ENCODE measurements at regions not wholly inside any gene's neighbourhood (a gene's known extent, or its start where the extent isn't known, plus 50 kb on each side); places are given as distances from the start of the nearest gene placed in this dataset.

DNA sequence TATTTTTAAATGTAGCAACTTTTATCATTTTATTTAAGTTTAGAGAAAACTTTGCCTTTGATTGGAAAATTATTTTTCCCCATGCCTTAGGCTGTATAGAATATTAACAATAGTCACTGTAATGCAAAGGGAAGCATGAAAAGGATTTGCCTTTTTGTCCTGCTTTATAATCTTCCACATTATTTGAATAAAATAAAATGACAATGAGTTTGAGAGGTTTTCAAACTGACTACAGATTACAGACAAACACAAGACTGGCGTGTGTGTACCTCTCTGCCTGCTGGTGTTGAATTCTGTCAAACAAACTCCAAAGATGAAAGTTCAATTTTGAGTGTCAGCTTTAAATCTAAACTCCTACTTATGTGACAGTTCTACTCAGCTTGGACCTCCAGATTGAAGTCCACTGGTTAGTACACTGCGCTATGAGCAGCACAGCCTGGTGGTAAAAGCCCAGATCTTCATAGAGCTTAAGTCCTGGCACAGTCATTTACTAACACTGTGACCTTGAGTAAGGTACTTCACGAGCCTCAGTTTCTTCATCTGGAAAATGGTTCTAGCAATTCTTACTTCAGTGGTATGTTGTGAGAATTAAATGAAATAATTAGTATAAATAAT lies 98.3 kb upstream of the CPNE8 start:
- no peak for DNase-seq (ENCODE audit: extremely low read depth in 1 of 11, low read depth in 9 of 11, low spot score in 4 of 11)

DNA sequence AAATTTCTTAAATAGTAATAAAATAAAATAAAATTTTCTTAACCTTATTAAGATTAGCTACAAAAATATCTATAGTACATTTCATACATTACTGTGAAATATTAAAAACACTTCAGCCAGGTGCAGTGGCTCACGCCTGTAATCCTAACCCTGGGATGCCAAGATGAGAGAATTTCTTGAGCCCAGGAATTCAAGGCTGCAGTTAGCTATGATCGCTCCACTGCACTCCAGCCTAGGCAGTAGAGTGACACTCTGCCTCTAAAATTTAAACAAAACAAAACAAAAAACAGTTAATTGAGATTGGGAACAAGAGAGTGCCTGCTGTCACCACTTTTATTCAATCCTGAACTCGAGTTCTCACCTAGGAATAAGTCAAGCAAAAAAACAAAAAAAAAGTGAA lies 95.0 kb upstream of the CPNE8 start:
- DNase-seq (ENCODE audit: extremely low read depth in 1 of 11, low read depth in 9 of 11, low spot score in 4 of 11): no peak

DNA sequence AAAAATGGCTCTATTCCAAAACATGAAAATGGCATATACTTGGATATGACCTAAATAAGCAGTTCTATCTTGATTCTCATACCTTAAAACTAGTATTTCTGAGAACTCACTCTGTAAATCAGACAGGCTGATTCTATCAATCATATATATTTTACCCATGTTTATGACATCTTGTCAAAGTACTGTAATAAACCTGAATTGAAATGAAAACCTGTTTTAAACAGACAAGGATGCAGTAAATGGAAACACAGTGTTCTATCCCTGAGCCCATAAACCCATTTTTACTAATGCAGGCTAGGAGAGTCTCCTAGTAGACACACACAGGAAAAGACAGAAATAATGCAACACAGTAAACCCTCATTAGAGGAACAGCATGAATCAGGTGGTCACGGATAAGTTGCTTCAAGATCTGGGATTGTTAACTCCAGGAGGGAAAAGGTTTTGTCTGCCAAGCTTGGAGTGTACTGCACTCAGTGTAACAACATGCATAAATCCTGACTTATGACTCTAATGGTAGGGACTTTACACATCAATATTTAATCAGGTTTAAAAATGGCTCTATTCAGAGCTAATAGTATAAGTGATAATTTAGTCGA lies 93.6 kb upstream of the CPNE8 start:
- no peak for DNase-seq (ENCODE audit: extremely low read depth in 1 of 11, low read depth in 9 of 11, low spot score in 4 of 11)

DNA sequence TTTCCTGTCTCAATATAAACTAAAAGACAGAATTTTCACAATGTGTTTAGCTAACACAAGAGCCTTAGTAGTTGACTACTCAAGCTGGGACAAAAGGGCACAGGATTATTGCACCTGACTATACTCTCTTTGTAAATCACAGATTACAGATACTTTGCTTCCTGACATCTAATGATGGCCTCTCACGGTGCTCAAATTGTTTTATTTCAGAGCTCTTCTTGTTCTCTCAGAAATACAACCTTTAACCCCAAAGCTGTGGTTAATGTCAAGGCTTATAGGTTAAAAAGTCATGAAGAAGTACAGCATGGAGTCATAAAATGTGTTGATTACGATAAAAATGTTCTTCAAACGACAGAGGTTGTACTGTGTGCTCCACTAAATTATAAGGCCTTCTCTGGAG lies 89.9 kb upstream of the CPNE8 start:
- no peak for DNase-seq (ENCODE audit: extremely low read depth in 1 of 11, low read depth in 9 of 11, low spot score in 4 of 11)

DNA sequence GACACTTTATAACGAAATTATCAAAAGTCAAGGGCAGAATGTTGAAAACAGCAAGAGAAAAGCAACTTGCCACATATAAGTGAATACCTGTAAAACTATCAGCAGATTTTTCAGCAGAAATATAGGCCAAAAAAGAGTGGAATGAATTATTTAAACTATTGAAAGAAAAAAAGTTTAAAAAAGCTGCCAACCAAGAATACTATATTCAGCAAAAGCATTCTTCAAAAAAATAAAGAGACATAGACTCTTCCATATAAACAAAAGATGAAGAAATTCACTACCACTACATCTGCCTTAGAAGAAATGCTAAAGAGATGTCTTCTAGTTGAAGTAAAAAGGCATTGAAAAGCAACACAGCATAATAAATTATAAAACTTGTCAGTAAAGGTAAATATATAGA lies 80.6 kb upstream of the CPNE8 start:
- no peak for DNase-seq (ENCODE audit: extremely low read depth in 1 of 11, low read depth in 9 of 11, low spot score in 4 of 11)

DNA sequence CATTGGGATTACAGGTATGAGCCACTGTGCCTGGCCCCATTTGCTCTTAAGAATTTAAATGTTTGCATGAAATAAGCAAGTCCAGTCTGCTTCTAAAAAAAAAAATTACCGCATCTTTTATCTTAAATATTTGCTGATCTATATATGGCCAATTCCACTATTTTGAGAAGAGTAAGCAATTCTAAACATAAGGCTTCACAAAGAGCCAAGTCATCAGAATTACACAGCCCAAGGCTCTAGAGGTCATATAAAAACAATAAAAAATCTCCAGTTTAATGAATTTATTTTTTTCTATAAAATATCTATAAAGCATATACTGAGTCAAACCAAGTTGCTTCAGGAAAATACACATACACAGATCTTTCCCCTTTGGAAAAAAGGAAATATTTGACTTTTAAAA lies 79.0 kb upstream of the CPNE8 start:
- DNase-seq (ENCODE audit: extremely low read depth in 1 of 11, low read depth in 9 of 11, low spot score in 4 of 11): no peak

DNA sequence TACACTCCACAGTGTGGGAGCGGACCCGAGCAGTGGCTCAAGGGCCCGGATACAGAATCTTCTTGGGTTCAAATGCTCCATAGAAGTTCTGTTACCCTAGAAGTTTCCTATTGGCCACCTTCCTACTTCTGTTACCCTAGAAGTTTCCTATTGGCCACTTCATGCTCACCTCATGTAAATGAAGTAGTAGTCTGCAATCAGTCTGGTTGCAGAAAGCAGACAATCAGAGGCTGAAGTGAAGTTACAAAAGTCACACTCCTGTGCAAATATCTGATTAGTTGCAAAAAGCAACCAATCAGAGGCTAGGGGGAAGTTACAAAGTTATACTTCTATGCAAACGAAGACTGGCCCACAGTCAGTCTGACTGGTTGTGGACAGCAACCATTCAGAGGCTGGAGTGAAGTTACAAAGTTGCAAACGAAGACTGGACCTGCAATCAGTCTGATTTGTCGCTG lies 77.8 kb upstream of the CPNE8 start:
- no peak for DNase-seq (ENCODE audit: extremely low read depth in 1 of 11, low read depth in 9 of 11, low spot score in 4 of 11)

DNA sequence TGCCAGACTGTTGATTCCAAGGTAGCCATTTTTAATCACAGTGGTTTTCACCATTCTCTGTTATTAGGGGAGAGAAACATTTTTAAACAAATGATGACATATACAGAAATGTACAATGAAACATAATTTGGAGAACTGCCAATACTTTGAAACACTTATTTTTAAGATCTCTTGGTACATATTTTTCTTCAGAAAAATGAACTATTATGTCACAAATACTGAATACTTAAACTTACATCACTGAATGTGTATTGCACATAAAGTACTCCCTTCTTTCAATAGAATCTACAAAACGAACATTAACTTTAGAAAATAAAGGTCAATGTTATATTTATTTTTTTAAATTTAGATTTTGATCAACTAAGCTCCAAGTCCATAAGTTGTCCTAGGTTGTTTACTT lies 71.7 kb upstream of the CPNE8 start:
- no peak for DNase-seq (ENCODE audit: extremely low read depth in 1 of 11, low read depth in 9 of 11, low spot score in 4 of 11)

DNA sequence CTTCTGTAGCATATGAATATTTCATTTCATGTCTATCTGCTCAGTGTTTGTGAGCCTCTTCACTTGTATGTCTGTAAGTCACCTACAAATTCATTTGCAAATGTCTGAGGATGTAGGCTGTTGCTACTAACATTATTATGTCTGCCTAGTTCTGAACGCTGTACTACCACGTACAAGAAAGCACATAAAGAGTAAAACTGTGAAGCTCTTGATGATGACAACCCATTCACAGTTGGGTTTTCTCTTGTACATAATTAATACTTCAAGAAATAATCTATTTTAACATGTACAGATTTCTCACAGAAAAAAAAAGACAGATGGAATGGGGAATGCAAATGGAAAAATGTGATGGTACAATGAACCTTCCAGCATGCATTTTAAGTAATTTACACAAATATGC lies 64.3 kb upstream of the CPNE8 start:
- DNase-seq (ENCODE audit: extremely low read depth in 1 of 11, low read depth in 9 of 11, low spot score in 4 of 11): no peak

DNA sequence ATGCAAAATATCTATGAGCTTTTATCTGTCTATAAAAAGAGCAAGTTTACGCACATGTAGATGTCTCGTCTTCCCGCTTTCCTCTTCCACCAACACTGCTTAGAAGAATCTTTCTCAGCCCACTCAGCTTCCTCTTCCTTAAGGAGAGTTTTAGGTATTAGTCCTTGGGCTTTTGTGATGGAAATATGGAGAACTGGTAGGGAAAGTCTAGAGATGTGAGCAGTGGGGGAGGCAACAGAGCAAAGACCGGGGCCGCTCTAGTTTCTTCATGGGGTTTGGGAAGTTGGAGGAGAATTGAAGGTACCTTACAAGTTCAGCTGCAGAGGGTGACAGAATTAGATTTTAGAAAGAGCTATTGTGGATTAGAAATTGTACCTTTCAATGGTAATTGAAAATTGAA lies 56.3 kb upstream of the CPNE8 start:
- no peak for DNase-seq (ENCODE audit: extremely low read depth in 1 of 11, low read depth in 9 of 11, low spot score in 4 of 11)

DNA sequence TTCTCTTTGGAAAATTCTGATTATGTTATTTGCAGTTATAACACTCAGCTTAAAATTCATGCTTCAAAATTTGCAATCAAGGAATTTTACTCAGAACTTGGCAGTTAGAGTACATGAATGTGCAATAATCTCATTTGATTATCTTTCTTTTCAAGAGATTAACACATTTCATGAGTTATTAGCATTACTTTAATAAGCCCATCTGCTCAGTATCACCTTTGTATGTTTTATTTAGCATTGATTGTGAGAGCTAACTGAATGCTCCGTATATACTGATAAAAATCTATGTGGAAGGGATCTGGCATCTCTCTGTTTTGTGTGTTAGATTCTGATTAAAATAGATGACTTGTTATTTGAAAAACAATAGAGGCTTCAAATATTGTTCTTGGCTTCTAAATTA lies 55.6 kb upstream of the CPNE8 start:
- no peak for DNase-seq (ENCODE audit: extremely low read depth in 1 of 11, low read depth in 9 of 11, low spot score in 4 of 11)

DNA sequence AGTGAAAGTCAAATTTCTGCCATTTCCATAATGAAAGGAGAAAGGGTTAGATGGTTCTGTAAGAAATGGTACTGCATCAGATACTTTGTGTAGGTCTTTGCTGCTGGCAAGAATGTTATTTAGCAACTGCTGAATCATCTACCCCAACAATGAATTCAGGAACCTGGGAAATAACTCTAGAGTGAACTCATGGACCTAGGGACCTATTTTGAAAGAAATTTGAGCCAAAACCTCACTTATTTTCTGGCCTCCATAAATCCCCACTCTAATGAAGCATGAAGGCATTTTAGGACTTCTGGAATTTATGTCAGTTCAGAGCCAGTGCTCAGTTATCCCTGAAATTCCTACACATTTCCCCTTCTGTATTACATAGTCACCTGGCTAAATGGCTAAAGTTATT lies 50.9 kb upstream of the CPNE8 start:
- peak in 3 of 11 donors; percentile 1 to 7 (median 4) for DNase-seq (ENCODE audit: extremely low read depth in 1 of 11, low read depth in 9 of 11, low spot score in 4 of 11)

Measured in renal cortex interstitium (tissue), 11 donors.